ENCODE measurements at regions not wholly inside any gene's neighbourhood (a gene's known extent, or its start where the extent isn't known, plus 50 kb on each side); places are given as distances from the start of the nearest gene placed in this dataset.

DNA sequence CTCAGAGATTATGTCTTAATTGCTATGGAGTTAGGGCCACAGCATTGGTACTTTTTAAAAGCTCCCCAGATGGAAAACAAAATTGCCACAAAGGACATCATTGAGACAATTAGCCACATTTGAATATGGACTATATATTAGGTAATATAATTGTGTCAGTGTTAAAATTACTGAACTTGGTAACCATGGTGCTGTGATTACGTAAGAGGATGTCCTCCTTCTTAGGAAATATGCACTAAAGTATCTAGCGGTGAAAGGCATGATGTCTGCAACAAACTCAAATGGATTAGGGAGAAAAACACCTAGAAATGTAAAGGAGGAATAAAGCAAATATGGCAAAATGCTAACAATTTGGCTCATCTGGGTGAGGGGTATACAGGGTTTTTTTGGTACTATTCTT lies 89.9 kb upstream of the PAK3 start (continued):
- TF ChIP-seq, protein P1, sequence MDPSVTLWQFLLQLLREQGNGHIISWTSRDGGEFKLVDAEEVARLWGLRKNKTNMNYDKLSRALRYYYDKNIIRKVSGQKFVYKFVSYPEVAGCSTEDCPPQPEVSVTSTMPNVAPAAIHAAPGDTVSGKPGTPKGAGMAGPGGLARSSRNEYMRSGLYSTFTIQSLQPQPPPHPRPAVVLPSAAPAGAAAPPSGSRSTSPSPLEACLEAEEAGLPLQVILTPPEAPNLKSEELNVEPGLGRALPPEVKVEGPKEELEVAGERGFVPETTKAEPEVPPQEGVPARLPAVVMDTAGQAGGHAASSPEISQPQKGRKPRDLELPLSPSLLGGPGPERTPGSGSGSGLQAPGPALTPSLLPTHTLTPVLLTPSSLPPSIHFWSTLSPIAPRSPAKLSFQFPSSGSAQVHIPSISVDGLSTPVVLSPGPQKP (IDR thresholded peaks at IDR 0.05; ENCODE audit: low read depth, low read length), result no peak
- TF ChIP-seq RARB (CRISPR knock-in tag; IDR thresholded peaks at IDR 0.05), result no peak
- TF ChIP-seq RAD21 (conservative IDR thresholded peaks at IDR 0.05 in 1 of 2, IDR thresholded peaks at IDR 0.05 in 1 of 2), result no peak

DNA sequence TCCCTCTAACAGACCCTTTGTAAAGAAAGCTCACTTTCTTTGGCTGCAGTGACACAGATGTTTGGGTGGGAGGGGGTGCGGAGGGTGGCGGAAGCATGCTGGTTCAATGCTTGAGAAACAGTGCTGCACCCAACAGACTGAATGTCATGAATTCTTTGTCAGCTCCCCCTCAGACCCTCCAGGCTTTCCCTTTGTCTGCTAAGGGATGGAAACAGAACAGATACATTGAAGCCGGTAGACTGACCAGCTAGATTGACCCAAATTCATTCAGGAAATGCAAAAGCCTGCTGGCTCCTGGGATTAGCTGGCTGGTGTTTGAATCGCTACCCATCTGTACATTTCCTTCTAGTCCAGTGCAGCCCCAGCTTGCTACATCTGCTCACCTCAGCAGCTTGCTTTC lies 90.8 kb upstream of the PAK3 start:
- ATAC-seq (no peak), FAIRE-seq (no peak), DNase-seq (ENCODE audit: low read depth in 1 of 2, low spot score in 1 of 2) (no peak)
- Histone ChIP-seq H3K4me1 (no peaks in the 10 kb centered on the region), H3K4me2 (no peak overlapping the region), H3K27ac (no peak overlapping the region), H3K4me3 (no peak overlapping the region), H3K9me3 (no peaks in the 10 kb centered on the region)
- 71% methylated on average over 3 of the region's 4 CpGs for WGBS (ENCODE audit: missing lambda C conversion rate)
- ChIA-PET POLR2A (no interaction called here), CTCF (interaction anchor here (2.4 kb wide), 1 partner anchor 13 kb away, joined by 10 read pairs; no protein-coding TSS in a partner anchor)
- TF ChIP-seq, protein P2, sequence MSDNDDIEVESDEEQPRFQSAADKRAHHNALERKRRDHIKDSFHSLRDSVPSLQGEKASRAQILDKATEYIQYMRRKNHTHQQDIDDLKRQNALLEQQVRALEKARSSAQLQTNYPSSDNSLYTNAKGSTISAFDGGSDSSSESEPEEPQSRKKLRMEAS (IDR thresholded peaks at IDR 0.05), result no peak
- TF ChIP-seq NFE2L2 (conservative IDR thresholded peaks at IDR 0.05; ENCODE audit: low read length), result no peak
- TF ChIP-seq FOXS1 (CRISPR knock-in tag; IDR thresholded peaks at IDR 0.05), result no peak
- TF ChIP-seq FOSL2 (IDR thresholded peaks at IDR 0.05), result no peak
- no peak for TF ChIP-seq FOSL2 (CRISPR knock-in tag; IDR thresholded peaks at IDR 0.05)
- TF ChIP-seq TFCP2L1 (CRISPR knock-in tag; IDR thresholded peaks at IDR 0.05), result no peak
- TF ChIP-seq MYC (IDR thresholded peaks at IDR 0.05; ENCODE audit: borderline replicate concordance, low read length), result no peak
- TF ChIP-seq GATA3 (IDR thresholded peaks at IDR 0.05; ENCODE audit: borderline replicate concordance), result no peak
- no peak for TF ChIP-seq NR3C1 (IDR thresholded peaks at IDR 0.05)
- TF ChIP-seq SMC3 (IDR thresholded peaks at IDR 0.05), result no peak
- TF ChIP-seq RAD21 (conservative IDR thresholded peaks at IDR 0.05 in 1 of 2, IDR thresholded peaks at IDR 0.05 in 1 of 2), result no peak
- TF ChIP-seq POLR2A (IDR thresholded peaks at IDR 0.05; ENCODE audit: low read length), result no peak
- no peak for TF ChIP-seq HOXA7 (CRISPR knock-in tag; IDR thresholded peaks at IDR 0.05)
- no peak for TF ChIP-seq CHD4 (IDR thresholded peaks at IDR 0.05; ENCODE audit: borderline replicate concordance)
- no peak for TF ChIP-seq TP53 (CRISPR knock-in tag; IDR thresholded peaks at IDR 0.05)
- no peak for TF ChIP-seq MAZ (IDR thresholded peaks at IDR 0.05; ENCODE audit: borderline replicate concordance, low read depth, low read length)
- TF ChIP-seq ESRRA (IDR thresholded peaks at IDR 0.05; ENCODE audit: borderline replicate concordance, low read length), result no peak
- no peak for TF ChIP-seq PHF8 (IDR thresholded peaks at IDR 0.05; ENCODE audit: borderline replicate concordance, low read depth)
- TF ChIP-seq RARB (CRISPR knock-in tag; IDR thresholded peaks at IDR 0.05), result no peak
- TF ChIP-seq EHMT2 (IDR thresholded peaks at IDR 0.05; ENCODE audit: low read depth), result no peak

DNA sequence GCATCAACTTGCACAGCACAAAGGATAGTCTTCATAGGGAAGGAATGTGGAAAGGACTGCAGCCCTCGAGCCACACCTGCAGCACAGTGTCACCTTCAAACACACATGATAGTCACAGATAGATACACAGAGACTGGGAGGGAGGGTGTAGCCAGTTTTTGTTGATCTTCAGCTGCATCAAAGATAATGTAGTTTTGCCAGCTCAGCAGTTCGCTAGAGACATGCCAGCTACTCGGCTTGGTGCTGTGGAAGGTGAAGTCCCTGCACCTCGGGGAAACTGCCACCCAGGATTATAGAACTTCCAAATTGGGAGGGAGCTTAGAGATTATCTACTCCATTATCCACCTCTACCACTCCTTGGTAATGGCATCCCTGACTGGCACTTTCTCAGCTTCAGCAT lies 92.9 kb upstream of the PAK3 start:
- H3K4me3 ChIP-seq, result no peak overlapping the region
- POLR2A ChIA-PET, result no interaction called here
- H3K27ac ChIP-seq, result no peak overlapping the region
- no peak for FAIRE-seq
- H3K9me3 ChIP-seq, result no peaks in the 10 kb centered on the region
- no peak for DNase-seq (ENCODE audit: low read depth in 1 of 2, low spot score in 1 of 2)
- 0% methylated on average over 3 of the region's 4 CpGs for WGBS (ENCODE audit: missing lambda C conversion rate)
- H3K4me2 ChIP-seq, result no peak overlapping the region
- ATAC-seq, result no peak
- CTCF ChIA-PET, result interaction anchor here (0.8 to 1.1 kb wide), 3 partner anchors 11 to 88 kb away, joined by 3 to 4 read pairs (median 4); no protein-coding TSS in a partner anchor
- no peaks in the 10 kb centered on the region for H3K4me1 ChIP-seq
- TF ChIP-seq TFCP2L1 (CRISPR knock-in tag; IDR thresholded peaks at IDR 0.05) (no peak), MAFK (IDR thresholded peaks at IDR 0.05; ENCODE audit: partially characterized antibody) (peak; percentile 67)

DNA sequence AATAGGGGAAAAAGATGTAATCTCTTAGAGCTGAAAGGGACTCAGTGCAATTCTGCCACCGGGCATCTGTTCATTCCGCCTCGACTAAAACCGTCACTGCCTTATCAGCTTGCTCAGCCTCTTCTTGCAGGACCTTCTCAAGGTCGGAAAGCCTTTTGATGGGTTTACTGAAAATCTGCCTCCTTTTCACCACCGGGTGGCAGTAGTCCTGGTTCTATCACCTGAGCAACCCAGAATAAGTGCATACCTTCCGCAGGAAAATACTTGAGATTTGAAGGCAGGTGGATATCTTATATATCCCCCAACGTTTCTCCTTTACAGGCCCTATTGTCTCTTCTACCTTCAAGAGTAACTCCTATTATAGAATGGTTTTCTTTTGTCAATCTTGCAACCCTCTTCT lies 103.4 kb upstream of the PAK3 start:
- H3K4me2 ChIP-seq, result no peak overlapping the region
- TF ChIP-seq HOXB5 (CRISPR knock-in tag; IDR thresholded peaks at IDR 0.05) (no peak), RAD21 (conservative IDR thresholded peaks at IDR 0.05 in 1 of 2, IDR thresholded peaks at IDR 0.05 in 1 of 2) (peak; percentile 14 to 35; a peak in 1 of 5 replicates), SMC3 (IDR thresholded peaks at IDR 0.05) (peak; percentile 39)
- TF ChIP-seq, protein P3, sequence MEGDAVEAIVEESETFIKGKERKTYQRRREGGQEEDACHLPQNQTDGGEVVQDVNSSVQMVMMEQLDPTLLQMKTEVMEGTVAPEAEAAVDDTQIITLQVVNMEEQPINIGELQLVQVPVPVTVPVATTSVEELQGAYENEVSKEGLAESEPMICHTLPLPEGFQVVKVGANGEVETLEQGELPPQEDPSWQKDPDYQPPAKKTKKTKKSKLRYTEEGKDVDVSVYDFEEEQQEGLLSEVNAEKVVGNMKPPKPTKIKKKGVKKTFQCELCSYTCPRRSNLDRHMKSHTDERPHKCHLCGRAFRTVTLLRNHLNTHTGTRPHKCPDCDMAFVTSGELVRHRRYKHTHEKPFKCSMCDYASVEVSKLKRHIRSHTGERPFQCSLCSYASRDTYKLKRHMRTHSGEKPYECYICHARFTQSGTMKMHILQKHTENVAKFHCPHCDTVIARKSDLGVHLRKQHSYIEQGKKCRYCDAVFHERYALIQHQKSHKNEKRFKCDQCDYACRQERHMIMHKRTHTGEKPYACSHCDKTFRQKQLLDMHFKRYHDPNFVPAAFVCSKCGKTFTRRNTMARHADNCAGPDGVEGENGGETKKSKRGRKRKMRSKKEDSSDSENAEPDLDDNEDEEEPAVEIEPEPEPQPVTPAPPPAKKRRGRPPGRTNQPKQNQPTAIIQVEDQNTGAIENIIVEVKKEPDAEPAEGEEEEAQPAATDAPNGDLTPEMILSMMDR (IDR thresholded peaks at IDR 0.05), result peak; percentile 48
- no peaks in the 10 kb centered on the region for H3K4me1 ChIP-seq
- ChIA-PET POLR2A (no interaction called here), CTCF (interaction anchor here (0.7 to 3.1 kb wide), 9 partner anchors 10 to 108 kb away, joined by 3 to 22 read pairs (median 4); partner anchors contain the start of gene PAK3)
- FAIRE-seq (peak; percentile 96), DNase-seq (ENCODE audit: low read depth in 1 of 2, low spot score in 1 of 2) (peak; percentile 10 to 21), ATAC-seq (peak; percentile 56 to 71; a peak in 4 of 6 replicates)
- WGBS (ENCODE audit: missing lambda C conversion rate), result 0% methylated on average over 8 of the region's 8 CpGs
- H3K27ac ChIP-seq, result no peak overlapping the region
- H3K4me3 ChIP-seq, result no peak overlapping the region
- H3K9me3 ChIP-seq, result no peaks in the 10 kb centered on the region
